HepG2 (cell line): ENCODE measurements at regions not wholly inside any gene's neighbourhood (a gene's known extent, or its start where the extent isn't known, plus 50 kb on each side); places are given as distances from the start of the nearest gene placed in this dataset.
A peak's percentile ranks its signal among the peaks of the same experiment; 100 is the strongest.

Experiments
- ASH2L ChIP-seq: fragments of 300-600, 200-600 bp; sonication (generic); IDR thresholded peaks from 2 replicates; pipeline ENCODE4 v1.7.0; 2017; ENCODE audit warnings: low read depth, mild to moderate bottlenecking, moderate library complexity, mixed read lengths, low read length; ENCODE audit not compliant: insufficient read length
- CENPT ChIP-seq: sonication (generic); formaldehyde crosslinking; IDR thresholded peaks from 2 replicates; pipeline ENCODE4 v1.8.0; 2022; ENCODE audit warnings: low read depth, mild to moderate bottlenecking, moderate library complexity, missing genetic modification reagents
- CSRNP1 ChIP-seq: sonication (generic); formaldehyde crosslinking; IDR thresholded peaks from 2 replicates; pipeline ENCODE4 v1.8.1; 2023; ENCODE audit warnings: mild to moderate bottlenecking, missing genetic modification reagents
- DBP ChIP-seq: sonication (generic); formaldehyde crosslinking; IDR thresholded peaks from 2 replicates; pipeline ENCODE4 v1.4.0; 2020; ENCODE audit warnings: missing genetic modification reagents; ENCODE audit errors: not compliant biosample characterization
- EED ChIP-seq: sonication (generic); formaldehyde crosslinking; IDR thresholded peaks from 2 replicates; pipeline ENCODE4 v1.5.0; 2020; ENCODE audit warnings: mild to moderate bottlenecking, missing genetic modification reagents
- EZH2 ChIP-seq: conservative IDR thresholded peaks from 2 replicates; pipeline ENCODE4 v1.6.1; 2012; ENCODE audit warnings: mild to moderate bottlenecking, low read depth, low read length, moderate library complexity
- KLF11 ChIP-seq: IDR thresholded peaks from 2 replicates; pipeline ENCODE4 v1.6.1; 2016; ENCODE audit warnings: missing compliant biosample characterization
- KMT2A ChIP-seq: sonication (generic); formaldehyde crosslinking; IDR thresholded peaks from 2 replicates; pipeline ENCODE4 v1.4.0; 2020; ENCODE audit warnings: missing genetic modification reagents
- PHF21A ChIP-seq: sonication (generic); formaldehyde crosslinking; IDR thresholded peaks from 2 replicates; pipeline ENCODE4 v1.5.0; 2020; ENCODE audit warnings: mild to moderate bottlenecking, missing genetic modification reagents
- POLR2AphosphoS5 ChIP-seq: IDR thresholded peaks from 2 replicates; pipeline ENCODE4 v1.6.1; 2012; ENCODE audit warnings: low read depth, low read length
- RFXANK ChIP-seq: IDR thresholded peaks from 2 replicates; pipeline ENCODE4 v1.6.1; 2016
- SNRNP70 ChIP-seq: fragments of 200-400 bp; formaldehyde crosslinking; IDR thresholded peaks from 2 replicates; pipeline ENCODE4 v1.6.1; 2017; ENCODE audit warnings: mild to moderate bottlenecking, low read depth, low read length, moderate library complexity
- SUZ12 ChIP-seq: fragments of 150-350 bp; IDR thresholded peaks from 2 replicates; pipeline ENCODE4 v1.6.1; 2014; ENCODE audit warnings: low read depth, low read length
- TBX2 ChIP-seq: sonication (generic); formaldehyde crosslinking; IDR thresholded peaks from 2 replicates; pipeline ENCODE4 v1.5.0; 2020; ENCODE audit warnings: missing genetic modification reagents, mild to moderate bottlenecking, borderline replicate concordance
- ZBTB25 ChIP-seq: IDR thresholded peaks from 2 replicates; pipeline ENCODE4 v1.6.1; 2018; ENCODE audit warnings: missing genetic modification reagents
- ZNF33B ChIP-seq: sonication (generic); formaldehyde crosslinking; IDR thresholded peaks from 2 replicates; pipeline ENCODE4 v1.5.1; 2020; ENCODE audit warnings: mild to moderate bottlenecking, missing genetic modification reagents
- ZNF564 ChIP-seq: sonication (generic); formaldehyde crosslinking; IDR thresholded peaks from 2 replicates; pipeline ENCODE4 v1.8.1; 2023; ENCODE audit warnings: mild to moderate bottlenecking, missing genetic modification reagents
- TF ChIP-seq, protein P1 (sequence below): IDR thresholded peaks from 2 replicates; pipeline ENCODE4 v1.6.1; 2012; ENCODE audit warnings: low read depth, low read length, improper control_type of control experiment
- TF ChIP-seq, protein P2 (sequence below): IDR thresholded peaks from 2 replicates; pipeline ENCODE4 v1.6.1; 2016; ENCODE audit warnings: control low read depth
- TF ChIP-seq, protein P3 (sequence below): sonication (generic); formaldehyde crosslinking; IDR thresholded peaks from 2 replicates; pipeline ENCODE4 v1.5.0; 2020; ENCODE audit warnings: mild to moderate bottlenecking, missing genetic modification reagents

DNA sequence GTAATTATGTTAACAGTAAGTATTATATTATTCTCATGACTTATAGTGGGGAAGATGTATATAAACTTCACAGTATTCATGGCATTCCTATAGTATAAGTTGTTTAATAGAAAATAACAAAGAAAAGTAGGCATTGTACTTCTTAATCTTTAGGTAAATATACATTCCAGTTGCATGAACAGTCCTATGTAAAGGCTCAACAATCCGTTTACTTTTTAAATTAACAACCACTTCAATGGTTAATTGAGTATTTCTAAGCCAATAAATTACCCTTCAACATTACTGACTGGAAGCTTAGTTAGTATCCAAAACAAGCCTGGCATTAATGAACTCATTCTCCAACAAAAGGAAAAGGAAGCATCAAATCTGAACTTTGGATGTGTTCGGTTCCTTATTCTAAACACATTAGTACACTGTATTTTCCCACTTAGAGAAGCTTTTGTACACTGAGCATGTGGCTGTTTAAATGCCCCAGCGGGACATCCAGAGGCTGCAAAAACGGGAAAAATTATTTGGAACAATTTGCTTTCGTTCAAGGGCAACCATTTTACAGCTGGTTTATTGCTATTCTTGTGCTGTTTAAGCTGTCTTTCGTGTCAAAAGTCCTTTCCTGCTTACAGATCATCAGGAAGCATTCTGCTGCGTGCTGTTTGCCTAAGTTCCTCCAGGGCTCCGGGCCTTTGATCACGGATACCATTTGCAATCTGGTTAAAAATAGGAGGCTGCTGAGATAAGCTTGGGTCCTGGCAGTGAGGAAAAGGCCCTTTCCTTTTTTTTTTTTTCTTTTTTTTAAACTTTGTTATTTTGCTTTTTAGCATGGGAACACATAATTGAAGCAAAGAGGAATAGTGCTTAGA lies 460.3 kb downstream of the SPRY1 start (continued):
- TF ChIP-seq TBX2 (CRISPR knock-in tag), result peak; percentile 95
- TF ChIP-seq EED (CRISPR knock-in tag), result no peak
- TF ChIP-seq PHF21A (CRISPR knock-in tag), result peak; percentile 90
- no peak for TF ChIP-seq DBP (CRISPR knock-in tag)
- TF ChIP-seq RFXANK (CRISPR knock-in tag), result peak; percentile 49; the same call in 1 of the 2 replicates
- TF ChIP-seq, protein P1, sequence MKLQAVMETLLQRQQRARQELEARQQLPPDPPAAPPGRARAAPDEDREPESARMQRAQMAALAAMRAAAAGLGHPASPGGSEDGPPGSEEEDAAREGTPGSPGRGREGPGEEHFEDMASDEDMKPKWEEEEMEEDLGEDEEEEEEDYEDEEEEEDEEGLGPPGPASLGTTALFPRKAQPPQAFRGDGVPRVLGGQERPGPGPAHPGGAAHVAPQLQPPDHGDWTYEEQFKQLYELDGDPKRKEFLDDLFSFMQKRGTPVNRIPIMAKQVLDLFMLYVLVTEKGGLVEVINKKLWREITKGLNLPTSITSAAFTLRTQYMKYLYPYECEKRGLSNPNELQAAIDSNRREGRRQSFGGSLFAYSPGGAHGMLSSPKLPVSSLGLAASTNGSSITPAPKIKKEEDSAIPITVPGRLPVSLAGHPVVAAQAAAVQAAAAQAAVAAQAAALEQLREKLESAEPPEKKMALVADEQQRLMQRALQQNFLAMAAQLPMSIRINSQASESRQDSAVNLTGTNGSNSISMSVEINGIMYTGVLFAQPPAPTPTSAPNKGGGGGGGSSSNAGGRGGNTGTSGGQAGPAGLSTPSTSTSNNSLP, result peak; percentile 67
- peak; percentile 35; the same call in 1 of the 2 replicates for TF ChIP-seq POLR2AphosphoS5
- 0 out of 2 replicates have a peak, but pooled peaks have one; percentile 41 for TF ChIP-seq ZBTB25 (CRISPR knock-in tag)
- TF ChIP-seq SNRNP70, result no peak
- TF ChIP-seq CENPT, result no peak
- TF ChIP-seq CSRNP1 (CRISPR knock-in tag), result no peak
- peak; percentile 45; the same call in 1 of the 2 replicates for TF ChIP-seq KMT2A
- TF ChIP-seq SUZ12, result no peak
- peak; percentile 95 for TF ChIP-seq ASH2L
- TF ChIP-seq ZNF564 (CRISPR knock-in tag), result no peak
- TF ChIP-seq EZH2, result no peak
- TF ChIP-seq, protein P2, sequence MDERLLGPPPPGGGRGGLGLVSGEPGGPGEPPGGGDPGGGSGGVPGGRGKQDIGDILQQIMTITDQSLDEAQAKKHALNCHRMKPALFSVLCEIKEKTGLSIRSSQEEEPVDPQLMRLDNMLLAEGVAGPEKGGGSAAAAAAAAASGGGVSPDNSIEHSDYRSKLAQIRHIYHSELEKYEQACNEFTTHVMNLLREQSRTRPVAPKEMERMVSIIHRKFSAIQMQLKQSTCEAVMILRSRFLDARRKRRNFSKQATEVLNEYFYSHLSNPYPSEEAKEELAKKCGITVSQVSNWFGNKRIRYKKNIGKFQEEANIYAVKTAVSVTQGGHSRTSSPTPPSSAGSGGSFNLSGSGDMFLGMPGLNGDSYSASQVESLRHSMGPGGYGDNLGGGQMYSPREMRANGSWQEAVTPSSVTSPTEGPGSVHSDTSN (CRISPR knock-in tag), result no peak
- TF ChIP-seq, protein P3, sequence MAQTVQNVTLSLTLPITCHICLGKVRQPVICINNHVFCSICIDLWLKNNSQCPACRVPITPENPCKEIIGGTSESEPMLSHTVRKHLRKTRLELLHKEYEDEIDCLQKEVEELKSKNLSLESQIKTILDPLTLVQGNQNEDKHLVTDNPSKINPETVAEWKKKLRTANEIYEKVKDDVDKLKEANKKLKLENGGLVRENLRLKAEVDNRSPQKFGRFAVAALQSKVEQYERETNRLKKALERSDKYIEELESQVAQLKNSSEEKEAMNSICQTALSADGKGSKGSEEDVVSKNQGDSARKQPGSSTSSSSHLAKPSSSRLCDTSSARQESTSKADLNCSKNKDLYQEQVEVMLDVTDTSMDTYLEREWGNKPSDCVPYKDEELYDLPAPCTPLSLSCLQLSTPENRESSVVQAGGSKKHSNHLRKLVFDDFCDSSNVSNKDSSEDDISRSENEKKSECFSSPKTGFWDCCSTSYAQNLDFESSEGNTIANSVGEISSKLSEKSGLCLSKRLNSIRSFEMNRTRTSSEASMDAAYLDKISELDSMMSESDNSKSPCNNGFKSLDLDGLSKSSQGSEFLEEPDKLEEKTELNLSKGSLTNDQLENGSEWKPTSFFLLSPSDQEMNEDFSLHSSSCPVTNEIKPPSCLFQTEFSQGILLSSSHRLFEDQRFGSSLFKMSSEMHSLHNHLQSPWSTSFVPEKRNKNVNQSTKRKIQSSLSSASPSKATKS, result no peak
- TF ChIP-seq ZNF33B (CRISPR knock-in tag), result no peak
- no peak for TF ChIP-seq KLF11 (CRISPR knock-in tag)
